Midbrain (tissue), 1 donor: ENCODE measurements at regions not wholly inside any gene's neighbourhood (a gene's known extent, or its start where the extent isn't known, plus 50 kb on each side); places are given as distances from the start of the nearest gene placed in this dataset.
A peak's percentile ranks its signal among the peaks of the same experiment; 100 is the strongest.
"Not testable (repeated sequence)": the region's sequence is repeated elsewhere in the genome, so short reads cannot be mapped to it uniquely, and the experiment has no call there.

Experiments used
- DNase-seq: peaks from one replicate; lab custom pipeline; 2025; lab: John Stamatoyannopoulos, UW

DNA sequence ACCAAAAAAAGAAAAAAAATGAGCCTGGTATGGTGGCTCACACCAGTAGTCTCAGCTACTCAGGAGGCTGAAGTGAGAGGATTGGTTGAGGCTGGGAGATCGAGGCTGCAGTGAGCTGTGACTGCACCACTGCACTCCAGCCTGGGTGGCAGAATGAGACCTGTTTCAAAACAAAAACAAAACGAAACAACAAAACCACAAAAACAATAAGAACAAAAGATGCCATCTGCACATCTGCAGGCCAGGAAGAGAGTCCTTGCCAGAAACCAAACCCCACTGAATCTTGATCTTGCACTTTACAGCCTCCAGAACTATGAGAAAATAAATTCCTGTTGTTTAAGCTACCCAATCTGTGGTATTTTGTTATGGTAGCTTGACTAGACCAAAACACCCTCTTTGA lies 207.7 kb downstream of the YTHDC2 start:
- no peak for DNase-seq

DNA sequence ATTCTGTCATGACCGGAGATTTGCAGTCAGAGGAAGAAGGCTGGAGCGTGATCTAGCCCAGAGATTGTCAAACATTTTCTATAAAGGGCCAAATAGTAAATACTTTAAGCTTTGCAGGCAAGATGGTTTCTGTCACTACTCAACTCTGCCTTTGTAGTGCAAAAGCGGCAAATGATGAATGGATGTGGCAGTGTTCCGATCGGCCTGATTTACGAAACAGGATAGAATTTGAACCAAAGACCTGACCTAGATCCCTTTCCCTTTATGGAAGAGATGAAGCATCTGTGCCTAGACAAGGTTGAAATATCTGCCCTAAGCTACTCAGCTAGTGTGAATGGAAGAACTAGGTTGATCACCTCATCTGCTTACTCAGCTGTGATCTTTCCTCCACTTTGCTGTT lies 209.5 kb downstream of the YTHDC2 start:
- no peak for DNase-seq

GRCh38 chr5:113735751-113736150 lies 222.3 kb downstream of the YTHDC2 start:
- DNase-seq, result no peak

DNA sequence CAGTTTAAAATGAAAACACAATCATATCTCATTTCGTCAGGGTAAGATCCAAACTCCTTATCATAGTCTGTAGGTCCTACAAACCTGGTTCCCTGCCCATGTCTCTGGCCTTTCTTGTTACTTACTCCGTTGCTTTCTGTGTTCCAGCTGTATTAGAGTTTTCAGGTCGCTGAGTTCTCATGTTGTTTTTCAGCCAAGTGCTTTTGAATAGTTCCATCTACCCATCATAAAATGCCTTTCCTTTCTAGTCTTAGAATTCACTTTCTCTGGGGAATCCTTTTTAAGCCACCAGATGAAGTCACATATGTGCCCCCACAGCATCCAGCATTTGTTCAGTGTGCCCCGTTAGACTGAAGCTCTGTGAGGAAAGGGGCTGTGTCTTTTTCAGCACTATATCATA lies 228.7 kb downstream of the YTHDC2 start:
- DNase-seq, result no peak

DNA sequence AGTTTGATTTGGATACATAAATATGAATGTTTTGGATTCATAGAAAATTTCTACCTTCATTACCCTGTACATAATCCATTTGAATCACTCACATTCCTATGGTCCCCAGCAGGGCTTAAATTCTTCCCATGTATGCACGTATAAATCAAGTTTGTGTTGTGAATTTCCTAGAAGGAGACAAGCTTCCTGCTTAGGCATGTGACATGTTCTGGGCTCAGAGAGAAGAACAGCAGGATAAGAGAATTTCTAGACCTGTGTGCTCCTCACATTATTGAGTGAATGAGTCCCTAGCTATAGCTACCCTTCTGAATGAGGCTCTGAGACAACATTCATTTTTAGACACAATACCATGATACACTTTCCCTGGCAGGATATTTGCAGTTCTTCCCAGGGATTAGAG lies 229.1 kb downstream of the YTHDC2 start:
- no peak for DNase-seq

DNA sequence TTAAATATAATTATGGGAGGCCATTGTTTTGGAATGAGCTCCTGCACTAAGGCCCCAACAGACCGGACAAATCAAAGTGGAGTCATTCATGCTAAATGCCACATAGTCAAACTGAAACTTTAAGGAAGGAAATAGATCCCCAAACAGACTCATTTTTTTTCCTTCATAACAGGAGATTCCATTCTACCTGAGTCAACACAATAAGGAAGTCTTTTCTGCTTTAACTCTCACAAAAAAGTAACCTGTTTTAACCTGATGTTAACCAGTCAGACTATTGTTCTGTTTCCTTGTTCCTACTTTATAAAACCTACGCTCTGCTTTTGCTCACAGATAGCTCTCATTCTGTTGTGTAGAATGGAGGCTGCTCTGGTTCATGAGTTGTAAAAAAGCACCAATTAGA lies 234.9 kb downstream of the YTHDC2 start:
- DNase-seq, result no peak

GRCh38 chr5:113749334-113749733 lies 235.8 kb downstream of the YTHDC2 start:
- DNase-seq, result no peak

DNA sequence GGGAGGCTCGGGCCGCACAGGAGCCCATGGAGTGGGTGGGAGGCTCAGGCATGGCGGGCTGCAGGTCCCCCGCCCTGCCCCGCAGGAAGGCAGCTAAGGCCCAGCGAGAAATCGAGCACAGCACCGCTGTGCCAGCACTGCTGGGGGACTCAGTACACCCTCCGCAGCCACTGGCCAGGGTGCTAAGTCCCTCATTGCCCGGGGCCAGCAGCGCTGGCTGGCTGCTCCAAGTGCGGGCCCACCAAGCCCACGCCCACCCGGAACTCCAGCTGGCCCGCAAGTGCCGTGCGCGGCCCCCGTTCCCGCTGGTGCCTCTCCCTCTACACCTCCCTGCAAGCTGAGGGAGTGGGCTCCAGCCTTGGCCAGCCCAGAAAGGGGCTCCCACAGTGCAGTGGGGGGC lies 239.7 kb downstream of the YTHDC2 start:
- not testable (repeated sequence) for DNase-seq

- DNase-seq, result no peak
Observed at GRCh38 chr5:113755516-113755915, 242.0 kb downstream of the YTHDC2 start.

DNA sequence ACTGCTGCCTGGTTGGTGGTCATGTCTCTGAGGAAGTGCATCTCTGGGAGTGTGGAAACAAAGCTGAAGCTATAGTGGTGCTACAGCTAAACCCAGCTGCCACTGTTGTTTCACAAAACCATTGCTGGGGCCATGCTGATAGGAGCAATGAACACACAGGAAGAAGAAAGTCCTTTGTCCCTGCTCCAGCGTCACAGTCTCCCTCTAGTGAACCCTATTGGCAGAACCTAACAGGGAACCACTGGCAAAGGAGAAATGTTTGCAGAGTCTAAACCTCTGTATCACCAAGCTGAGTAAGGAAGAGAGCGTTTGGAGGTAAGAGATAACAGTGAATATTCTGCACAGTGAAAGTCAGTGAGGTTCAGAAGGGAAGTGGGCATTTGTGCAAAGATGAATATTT lies 244.0 kb downstream of the YTHDC2 start:
- no peak for DNase-seq

DNA sequence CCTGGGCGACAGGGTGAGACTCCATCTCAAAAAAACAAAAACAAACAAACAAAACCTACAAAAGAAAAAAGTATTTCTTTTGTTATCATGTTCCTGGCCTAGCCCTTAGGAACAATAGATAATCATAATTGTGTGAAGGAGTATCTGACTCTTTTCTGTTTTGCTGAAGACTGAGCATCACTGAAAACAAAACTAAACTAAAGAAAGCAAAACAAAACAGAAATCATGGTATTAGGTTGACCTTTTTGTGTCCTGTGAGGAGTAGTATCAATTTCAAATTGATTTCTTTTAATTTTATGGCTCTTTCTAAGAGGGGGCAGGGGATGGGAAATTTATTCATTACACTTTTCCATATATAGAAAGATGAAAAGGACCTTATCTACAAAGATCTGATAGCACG lies 246.0 kb downstream of the YTHDC2 start:
- no peak for DNase-seq

GRCh38 chr5:113760486-113760885 lies 247.0 kb downstream of the YTHDC2 start:
- no peak for DNase-seq

DNA sequence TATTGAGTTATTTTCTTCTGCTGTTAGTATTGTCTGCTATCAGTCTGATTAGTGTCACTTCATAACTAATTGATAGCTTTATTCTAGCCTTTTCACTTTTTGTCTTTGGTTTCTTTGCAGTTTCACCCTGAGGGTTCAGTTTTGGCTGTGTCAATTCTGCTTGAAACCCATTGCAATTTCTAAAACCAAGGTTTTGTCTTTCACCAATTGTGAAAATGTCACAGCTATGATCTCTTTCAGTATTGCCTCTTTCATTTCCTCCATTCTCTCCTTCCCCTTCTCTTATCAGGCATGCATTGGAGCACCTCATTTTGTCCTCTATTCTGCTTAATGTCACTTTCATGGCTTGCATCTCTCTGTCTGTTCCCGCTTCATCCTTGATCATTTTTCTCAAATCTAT lies 248.1 kb downstream of the YTHDC2 start:
- no peak for DNase-seq

DNA sequence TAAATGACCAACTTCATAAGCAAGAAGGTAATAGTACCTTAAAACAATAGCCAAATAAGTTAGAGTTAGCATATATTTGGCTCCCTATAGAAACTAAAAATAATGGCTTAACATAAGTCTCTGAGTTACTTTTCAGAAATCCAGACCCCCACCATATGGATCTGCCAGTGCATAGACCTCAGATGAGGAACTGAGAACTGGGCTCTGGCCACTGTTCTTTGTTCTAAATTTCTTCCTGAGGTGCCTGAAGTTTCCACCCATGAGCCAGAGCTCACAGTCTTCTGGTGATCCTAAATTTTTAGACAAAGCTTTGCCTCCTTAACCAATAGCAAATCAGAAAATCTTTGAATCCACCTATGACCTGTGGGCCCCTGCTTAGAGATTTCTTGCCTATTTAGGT lies 250.9 kb downstream of the YTHDC2 start:
- DNase-seq, result no peak

- DNase-seq, result not testable (repeated sequence)
Observed at GRCh38 chr5:113766827-113767226, 253.3 kb downstream of the YTHDC2 start.

DNA sequence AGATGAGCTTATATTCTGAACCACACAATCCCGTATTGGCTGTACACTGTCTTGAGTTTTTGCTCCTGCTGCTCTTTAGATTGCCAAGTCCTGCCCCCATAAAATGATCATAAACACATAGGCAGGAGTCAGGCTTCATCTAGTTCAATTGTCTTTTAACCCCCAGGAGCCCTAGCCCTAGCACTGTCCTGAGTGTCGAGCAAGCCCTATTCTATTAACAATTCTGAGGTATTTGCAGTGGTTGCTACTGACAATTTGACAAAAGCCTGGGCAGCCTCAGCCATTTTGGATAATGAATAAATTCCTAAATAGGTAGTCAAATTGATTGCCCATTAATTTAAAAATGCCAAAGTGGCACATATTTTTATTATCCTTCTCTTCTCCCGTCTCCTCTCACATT lies 257.2 kb downstream of the YTHDC2 start:
- DNase-seq, result no peak

DNA sequence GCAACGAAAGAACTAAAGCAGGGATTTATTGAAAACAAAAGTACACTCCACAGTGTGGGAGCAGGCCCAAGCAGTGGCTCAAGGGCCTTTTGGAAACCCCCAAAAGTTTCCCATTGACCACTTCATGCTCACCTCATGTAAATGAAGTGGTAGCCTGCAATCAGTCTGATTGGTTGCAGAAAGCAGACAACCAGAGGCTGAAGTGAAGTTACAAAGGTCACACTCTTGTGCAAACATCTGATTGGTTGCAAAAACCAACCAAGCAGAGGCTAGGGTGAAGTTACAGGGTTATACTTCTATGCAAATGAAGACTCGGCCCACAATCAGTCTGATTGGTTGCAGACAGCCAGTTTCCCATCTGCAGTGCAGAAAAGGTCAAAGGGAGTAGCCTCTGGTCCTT lies 258.0 kb downstream of the YTHDC2 start:
- DNase-seq, result no peak

DNA sequence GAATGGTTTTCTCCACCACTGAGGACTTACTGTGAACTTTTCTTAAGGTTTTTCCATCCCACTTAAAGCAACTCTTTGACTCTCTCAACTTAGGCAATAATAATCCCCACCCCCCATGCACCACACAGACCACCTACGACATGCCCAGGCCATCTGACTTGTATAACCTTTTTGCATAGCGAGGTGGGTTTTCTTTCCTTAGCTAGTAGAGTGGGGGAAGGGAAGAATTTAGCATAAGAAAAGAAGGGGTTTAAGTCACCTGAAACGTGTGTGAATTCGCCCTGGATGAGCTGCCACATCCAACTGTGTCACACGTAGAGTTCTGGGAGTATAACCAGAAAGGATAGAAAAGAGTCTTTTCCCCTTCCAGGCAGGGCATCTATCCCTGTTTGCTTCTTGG lies 262.7 kb downstream of the YTHDC2 start:
- no peak for DNase-seq

GRCh38 chr5:113776832-113777525 lies 263.5 kb downstream of the YTHDC2 start:
- DNase-seq, result peak; percentile 8

GRCh38 chr5:113778147-113778546 lies 264.7 kb downstream of the YTHDC2 start:
- DNase-seq, result no peak

GRCh38 chr5:113788141-113788655 lies 274.7 kb downstream of the YTHDC2 start:
- no peak for DNase-seq

- no peak for DNase-seq
Observed at GRCh38 chr5:113789769-113790168, 276.3 kb downstream of the YTHDC2 start.

DNA sequence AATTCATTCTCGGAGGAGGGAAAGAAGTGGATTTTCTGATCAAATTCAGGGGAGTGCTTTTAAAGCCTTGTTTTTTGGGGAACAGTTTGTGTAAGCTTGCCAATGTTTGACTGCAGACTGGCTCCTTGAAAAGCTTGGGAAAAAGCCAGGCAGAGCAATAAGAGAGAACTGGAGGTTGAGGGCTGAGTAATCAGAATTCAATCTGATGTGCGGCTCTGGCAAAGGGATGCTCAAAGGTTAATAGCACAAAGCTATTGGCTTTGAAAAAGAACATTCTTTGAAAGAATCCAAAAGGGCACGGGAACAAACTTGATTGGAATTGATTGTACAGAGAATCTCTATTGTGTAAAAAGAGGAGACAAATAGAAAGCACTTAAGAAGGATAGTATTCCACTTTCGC lies 279.3 kb downstream of the YTHDC2 start:
- DNase-seq, result no peak

DNA sequence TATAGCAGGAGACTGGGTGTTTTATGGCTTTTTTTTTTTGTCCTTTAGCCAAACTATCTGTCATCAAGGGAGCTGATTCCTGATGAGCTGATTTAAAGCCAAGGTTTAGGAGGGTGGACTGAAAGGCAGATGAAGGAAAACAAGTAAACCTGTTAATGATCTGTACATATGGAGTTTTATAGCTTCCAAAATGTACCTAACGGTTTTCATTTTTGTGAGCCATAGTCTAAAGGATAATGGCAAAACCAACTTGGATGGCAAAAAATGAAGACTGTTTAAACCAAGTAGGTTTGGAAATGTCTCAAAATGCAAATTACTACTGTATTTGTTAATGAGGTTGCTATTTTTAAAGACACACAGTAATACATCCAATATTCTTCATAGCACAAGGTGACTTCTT lies 281.5 kb downstream of the YTHDC2 start:
- DNase-seq, result no peak
